ENCODE measurements at regions not wholly inside any gene's neighbourhood (a gene's known extent, or its start where the extent isn't known, plus 50 kb on each side); places are given as distances from the start of the nearest gene placed in this dataset.

DNA sequence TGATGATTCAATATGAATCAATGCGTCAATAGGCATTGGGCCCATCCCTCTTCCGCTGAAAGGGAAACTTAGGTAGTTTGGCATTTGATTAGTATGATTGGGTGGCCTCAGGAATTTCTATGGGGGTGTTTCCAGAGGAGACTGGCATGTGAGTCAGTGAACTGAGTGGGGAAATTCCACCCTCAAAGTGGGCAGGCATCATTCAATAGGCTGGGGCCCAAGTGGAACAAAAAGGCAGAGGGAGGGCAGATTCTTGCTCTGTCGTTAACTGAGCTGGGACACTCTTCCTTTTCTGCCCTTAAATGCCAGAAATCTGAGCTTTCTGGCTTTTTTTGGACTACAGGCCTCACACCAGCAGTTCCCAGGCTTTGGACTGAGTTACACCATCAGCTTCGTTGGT, 373.5 kb downstream of the RPS29 start:
- H3K4me1 ChIP-seq (ENCODE audit: control insufficient read depth in 1 of 2, insufficient read depth in 2 of 2, low read length in 2 of 2) = no peaks in the 10 kb centered on the region
- H3K79me2 ChIP-seq (ENCODE audit: insufficient read depth, low read length) = no peaks in the 10 kb centered on the region
- H3K36me3 ChIP-seq (ENCODE audit: control insufficient read depth in 1 of 2, insufficient read depth in 2 of 2, low read length in 2 of 2) = no peaks in the 10 kb centered on the region
- ChIA-PET POLR2A (no interaction called here), CTCF (no interaction called here), RAD21 (ENCODE audit: low non-redundant PET in 1 of 2, low total read pairs in 2 of 2, uncharacterized antibody in 2 of 2, unreplicated experiment in 2 of 2) (no interaction called here)
- no peak overlapping the region for H3K9ac ChIP-seq (ENCODE audit: low read length)
- TF ChIP-seq ZBTB33 (IDR thresholded peaks at IDR 0.05; ENCODE audit: extremely low read depth, insufficient replicate concordance, low read length) (no peak), EZH2 (IDR thresholded peaks at IDR 0.05) (no peak), ATF3 (IDR thresholded peaks at IDR 0.05) (no peak), TCF7L2 (IDR thresholded peaks at IDR 0.05; ENCODE audit: borderline replicate concordance, extremely low read depth, insufficient read depth, insufficient read length) (no peak), SRF (IDR thresholded peaks at IDR 0.05; ENCODE audit: low read depth) (no peak), SP1 (IDR thresholded peaks at IDR 0.05; ENCODE audit: low read depth) (no peak), FOSL1 (IDR thresholded peaks at IDR 0.05; ENCODE audit: low read depth) (no peak), POLR2A (IDR thresholded peaks at IDR 0.05; ENCODE audit: borderline replicate concordance, extremely low read depth, insufficient read depth, insufficient read length) (no peak), ZNF274 (IDR thresholded peaks at IDR 0.05; ENCODE audit: low read depth, low read length) (no peak)
- TF ChIP-seq, protein P1, sequence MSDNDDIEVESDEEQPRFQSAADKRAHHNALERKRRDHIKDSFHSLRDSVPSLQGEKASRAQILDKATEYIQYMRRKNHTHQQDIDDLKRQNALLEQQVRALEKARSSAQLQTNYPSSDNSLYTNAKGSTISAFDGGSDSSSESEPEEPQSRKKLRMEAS (IDR thresholded peaks at IDR 0.05) = no peak
- H3K27ac ChIP-seq (ENCODE audit: low read depth, low read length) = no peak overlapping the region
- H3K9me2 ChIP-seq (ENCODE audit: insufficient read depth) = no peaks in the 10 kb centered on the region
- no peaks in the 10 kb centered on the region for H3K27me3 ChIP-seq (ENCODE audit: insufficient read depth, low read length)
- no TSS peak for BruUV-seq (replicated peaks)
- H3K9me3 ChIP-seq (ENCODE audit: control insufficient read depth in 1 of 2, insufficient read depth in 1 of 2, low read depth in 1 of 2, low read length in 2 of 2) = no peaks in the 10 kb centered on the region
- H3K4me3 ChIP-seq (replicated peaks in 1 of 2; ENCODE audit: low read depth in 1 of 2, low read length in 2 of 2) = no peak overlapping the region
- no peak overlapping the region for H2AFZ ChIP-seq (ENCODE audit: low read depth, low read length, poor library complexity, severe bottlenecking)
- ATAC-seq (no peak), DNase-seq (ENCODE audit: low read depth, low spot score) (no peak)
- no peaks in the 10 kb centered on the region for H4K20me1 ChIP-seq (ENCODE audit: insufficient read depth)
- intact Hi-C loops (cut with micrococcal nuclease) = no loop called here
- no peak overlapping the region for H3K4me2 ChIP-seq (ENCODE audit: low read length)
